Neural cell (in vitro differentiated cells): ENCODE measurements at regions not wholly inside any gene's neighbourhood (a gene's known extent, or its start where the extent isn't known, plus 50 kb on each side); places are given as distances from the start of the nearest gene placed in this dataset.

ENCODE experiments used
- CTCF ChIP-seq: fragments of 450-650 bp; IDR thresholded peaks from 2 replicates; pipeline ENCODE4 v1.5.1; 2014; ENCODE audit warnings: antibody characterized with exemption, mild to moderate bottlenecking, moderate library complexity; ENCODE audit not compliant: poor library complexity, severe bottlenecking
- MXI1 ChIP-seq: fragments of 450-650 bp; conservative IDR thresholded peaks from 2 replicates; pipeline ENCODE4 v1.6.1; 2014; ENCODE audit warnings: antibody characterized with exemption, mild to moderate bottlenecking; ENCODE audit not compliant: poor library complexity, severe bottlenecking
- POLR2AphosphoS5 ChIP-seq: IDR thresholded peaks from 2 replicates; pipeline ENCODE4 v1.6.1; 2012
- SMC3 ChIP-seq: fragments of 450-650 bp; conservative IDR thresholded peaks from 2 replicates; pipeline ENCODE4 v1.6.1; 2014; ENCODE audit warnings: antibody characterized with exemption, mild to moderate bottlenecking, moderate library complexity; ENCODE audit not compliant: poor library complexity

GRCh38 chr9:88775966-88776365, 215.3 kb upstream of the S1PR3 start:
- no peak for TF ChIP-seq SMC3
- no peak for TF ChIP-seq CTCF
- TF ChIP-seq POLR2AphosphoS5, result no peak
- no peak for TF ChIP-seq MXI1
